Retina (tissue), 1 donor: ENCODE measurements at regions not wholly inside any gene's neighbourhood (a gene's known extent, or its start where the extent isn't known, plus 50 kb on each side); places are given as distances from the start of the nearest gene placed in this dataset.
"Not testable (repeated sequence)": the region's sequence is repeated elsewhere in the genome, so short reads cannot be mapped to it uniquely, and the experiment has no call there.

ENCODE experiments used
- DNase-seq: peaks from one replicate; pipeline ENCODE4 v3.0.0-alpha.2; 2016

- DNase-seq, result no peak
These were observed 247.1 kb downstream of the LRRC70 start for GRCh38 chr5:62825623-62826220.

DNA sequence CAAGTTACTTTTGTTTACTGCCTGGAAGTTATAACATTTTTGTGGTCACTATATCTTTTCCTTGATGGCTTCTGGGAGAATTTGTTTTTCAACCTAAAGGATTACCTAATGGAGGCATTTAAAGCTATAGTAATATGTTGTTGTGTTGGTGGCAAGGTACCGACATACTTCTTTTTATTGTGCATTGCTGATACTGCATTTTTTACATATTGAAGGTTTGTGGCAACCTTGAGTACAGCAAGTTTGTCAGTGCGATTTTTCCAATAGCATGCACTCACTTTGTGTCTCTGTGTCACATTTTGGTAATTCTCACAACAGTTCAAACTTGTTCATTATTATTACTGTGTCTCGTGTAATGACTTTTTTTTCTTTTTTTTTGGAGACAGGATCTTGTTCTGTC is 246.3 kb downstream of the LRRC70 start:
- no peak for DNase-seq

- not testable (repeated sequence) for DNase-seq
These were observed 238.4 kb downstream of the LRRC70 start for GRCh38 chr5:62817043-62817442.

DNA sequence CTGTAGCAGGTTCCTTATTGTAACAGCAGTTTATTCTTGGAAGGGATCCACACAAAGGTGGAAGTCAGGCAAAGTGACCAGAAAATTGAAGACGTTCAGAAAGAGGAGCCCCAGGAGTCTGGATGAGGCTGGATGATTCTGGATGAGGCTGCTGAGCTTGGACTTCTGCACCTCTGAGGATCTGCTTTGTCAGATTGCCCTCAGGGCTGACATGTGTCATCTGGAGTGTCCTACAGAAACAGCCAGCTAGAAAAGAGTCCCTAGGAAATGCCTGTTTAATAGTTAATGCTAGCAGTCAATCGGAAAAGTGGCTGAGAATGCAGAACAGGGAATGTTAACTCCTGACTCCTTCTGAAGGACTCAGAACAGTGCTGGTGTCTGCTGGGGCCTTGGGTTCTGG is 236.4 kb downstream of the LRRC70 start:
- DNase-seq, result peak; percentile 17

GRCh38 chr5:62812621-62813255 is 234.1 kb downstream of the LRRC70 start:
- DNase-seq, result no peak

DNA sequence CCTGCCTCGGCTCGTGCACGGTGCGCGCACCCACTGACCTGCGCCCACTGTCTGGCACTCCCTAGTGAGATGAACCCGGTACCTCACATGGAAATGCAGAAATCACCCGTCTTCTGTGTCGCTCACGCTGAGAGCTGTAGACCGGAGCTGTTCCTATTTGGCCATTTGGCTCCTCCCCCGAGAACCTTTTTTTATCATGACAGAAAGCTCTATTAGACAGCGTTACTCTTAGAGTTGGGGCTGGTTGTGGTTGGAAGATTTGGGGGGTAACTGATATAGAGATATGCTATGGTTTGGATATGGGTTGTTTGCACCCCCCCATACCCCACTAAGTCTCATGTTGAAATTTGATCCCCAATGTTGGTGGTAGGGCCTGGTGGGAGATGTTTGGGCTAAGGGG is 226.2 kb downstream of the LRRC70 start:
- DNase-seq, result not testable (repeated sequence)

GRCh38 chr5:62795926-62796325 is 217.3 kb downstream of the LRRC70 start:
- no peak for DNase-seq

DNA sequence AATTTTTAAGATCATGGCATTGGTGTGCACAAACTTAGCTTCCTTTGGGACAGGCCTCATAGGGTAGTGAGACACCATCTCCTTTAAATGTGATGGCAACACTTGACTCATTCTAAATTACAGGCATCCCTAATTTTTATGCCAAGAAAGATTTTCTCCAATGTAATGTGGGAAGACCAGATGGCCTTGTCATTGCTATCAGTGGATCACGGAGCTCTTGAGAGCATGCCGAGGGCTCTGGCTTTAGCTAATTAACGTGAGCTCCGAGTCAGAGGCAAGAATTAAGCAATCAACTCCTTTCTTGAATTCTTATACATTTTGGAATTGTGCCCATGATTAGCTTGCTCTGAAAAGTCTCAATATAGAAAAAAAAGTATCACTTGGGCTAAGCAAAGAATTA is 215.8 kb downstream of the LRRC70 start:
- DNase-seq, result no peak

- DNase-seq, result no peak
These were observed 212.4 kb downstream of the LRRC70 start for GRCh38 chr5:62791059-62791458.

DNA sequence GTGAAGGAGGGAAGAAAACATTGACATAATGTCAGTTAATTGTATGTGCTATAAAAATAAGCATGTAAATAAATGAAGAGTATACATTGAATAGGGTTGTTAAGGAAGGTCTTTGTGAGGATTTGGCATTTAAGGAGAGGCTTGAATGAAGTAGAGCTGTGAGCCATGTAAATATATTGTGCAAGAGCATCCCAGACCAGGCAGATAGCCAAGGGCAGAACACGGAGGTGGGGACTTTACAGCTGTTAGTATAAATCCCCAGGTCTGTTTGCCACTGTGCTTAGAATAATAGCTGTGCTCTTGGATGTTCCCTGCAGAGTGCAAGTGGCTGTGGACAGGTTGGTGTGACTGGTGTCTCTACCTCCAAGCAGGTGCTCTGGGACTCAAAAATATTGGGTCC is 211.7 kb downstream of the LRRC70 start:
- no peak for DNase-seq

- no peak for DNase-seq
These were observed 207.5 kb downstream of the LRRC70 start for GRCh38 chr5:62786099-62786498.

DNA sequence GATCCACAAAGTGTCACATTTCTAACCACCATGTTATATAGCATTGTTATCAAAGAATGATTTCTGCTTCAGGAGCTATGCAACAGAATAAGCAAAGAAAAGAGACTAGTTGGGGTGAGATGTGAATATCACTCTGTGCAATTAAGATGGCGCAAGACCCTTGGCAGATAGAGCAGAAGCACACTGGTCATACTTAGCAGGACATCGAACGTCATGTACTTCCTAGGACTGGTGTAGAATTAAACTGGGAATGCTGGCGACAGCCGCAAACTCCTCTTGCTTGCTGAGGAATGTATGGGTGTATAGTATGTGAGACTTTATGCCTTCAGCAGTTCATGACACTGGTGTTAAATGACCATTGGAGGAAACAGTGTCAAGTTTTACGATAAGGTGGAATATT is 207.0 kb downstream of the LRRC70 start:
- DNase-seq, result no peak

- DNase-seq, result no peak
These were observed 204.9 kb downstream of the LRRC70 start for GRCh38 chr5:62783374-62784057.

- DNase-seq, result no peak
These were observed 202.3 kb downstream of the LRRC70 start for GRCh38 chr5:62780888-62781287.

DNA sequence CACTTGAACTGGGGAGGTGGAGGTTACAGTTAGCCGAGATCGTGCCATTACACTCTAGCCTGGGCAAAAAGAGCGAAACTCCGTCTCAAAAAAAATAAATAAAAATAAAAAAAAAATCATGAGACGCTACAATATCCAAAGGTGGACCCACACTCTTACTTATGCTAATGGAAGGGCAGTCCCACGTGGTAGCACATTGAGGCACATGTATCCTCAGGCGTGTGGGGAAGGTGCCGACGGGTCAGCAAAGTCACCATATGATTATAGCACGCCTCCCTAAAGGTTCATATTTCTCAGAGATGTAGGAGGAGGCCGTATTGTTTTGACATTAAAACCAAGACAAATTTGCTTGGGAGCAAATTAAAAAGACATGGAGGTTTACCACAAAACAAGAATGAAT is 201.6 kb downstream of the LRRC70 start:
- DNase-seq, result no peak

DNA sequence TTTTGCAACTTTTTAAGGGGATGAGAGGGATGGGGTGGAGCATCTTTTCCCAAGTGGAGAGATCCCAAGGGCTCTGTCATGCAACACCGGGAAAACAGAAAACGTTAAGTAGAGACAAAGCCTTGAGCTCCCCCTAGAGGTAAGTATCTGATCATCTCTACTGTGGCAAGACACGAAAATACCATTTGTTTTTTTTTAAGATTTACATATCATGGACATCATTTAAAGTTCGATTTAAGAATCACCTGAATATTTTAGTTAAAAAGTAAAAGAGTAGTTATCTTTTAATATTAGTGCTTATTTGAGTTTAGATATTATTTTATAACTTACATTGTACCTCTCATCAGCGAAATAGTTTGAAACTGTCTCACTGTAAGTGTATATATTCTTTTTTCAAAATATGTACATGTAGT is 200.4 kb downstream of the LRRC70 start:
- DNase-seq, result peak; percentile 45

- no peak for DNase-seq
These were observed 199.8 kb downstream of the LRRC70 start for GRCh38 chr5:62778316-62779009.

DNA sequence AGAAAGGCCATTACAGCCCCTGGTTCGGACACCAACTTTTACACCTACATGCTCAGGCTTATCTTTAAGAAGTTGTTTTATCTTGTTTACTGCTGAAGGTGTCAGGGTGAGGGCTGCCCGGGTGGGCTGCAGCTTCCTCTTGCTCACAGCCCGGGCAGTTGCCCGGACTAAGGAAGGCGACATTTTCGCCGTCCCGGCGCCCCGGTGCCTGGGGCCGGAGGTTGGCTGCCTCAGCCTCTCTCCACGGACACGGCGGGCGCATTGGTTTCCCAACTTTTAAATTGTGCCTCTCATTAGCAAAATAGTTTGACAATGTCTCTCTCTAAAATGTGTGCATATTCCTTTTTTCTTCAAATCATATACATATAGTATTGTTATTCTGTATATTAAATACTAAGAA is 198.5 kb downstream of the LRRC70 start:
- DNase-seq, result not testable (repeated sequence)

DNA sequence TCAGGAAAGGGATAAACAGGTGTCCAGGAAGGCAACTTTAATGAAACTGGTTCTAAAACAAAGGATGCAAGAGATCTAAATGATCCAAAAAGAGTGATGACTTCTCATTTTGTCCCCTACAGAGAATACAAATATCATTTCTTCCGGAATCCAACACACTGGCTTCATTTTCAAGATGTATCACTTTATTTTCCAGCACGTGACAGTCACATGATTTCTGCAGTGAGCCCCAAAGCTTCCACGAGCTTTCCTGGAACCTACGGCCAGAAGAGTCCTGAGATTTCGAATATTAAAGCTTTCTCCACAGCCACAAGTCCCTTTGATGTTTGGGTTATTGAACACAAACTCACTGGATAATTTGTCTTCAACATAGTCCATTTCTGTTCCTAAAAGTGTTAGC is 198.0 kb downstream of the LRRC70 start:
- DNase-seq, result not testable (repeated sequence)

- no peak for DNase-seq
These were observed 194.8 kb downstream of the LRRC70 start for GRCh38 chr5:62773460-62773859.

- DNase-seq, result no peak
These were observed 192.7 kb downstream of the LRRC70 start for GRCh38 chr5:62771341-62771740.

GRCh38 chr5:62767650-62768049 is 189.0 kb downstream of the LRRC70 start:
- DNase-seq, result no peak

DNA sequence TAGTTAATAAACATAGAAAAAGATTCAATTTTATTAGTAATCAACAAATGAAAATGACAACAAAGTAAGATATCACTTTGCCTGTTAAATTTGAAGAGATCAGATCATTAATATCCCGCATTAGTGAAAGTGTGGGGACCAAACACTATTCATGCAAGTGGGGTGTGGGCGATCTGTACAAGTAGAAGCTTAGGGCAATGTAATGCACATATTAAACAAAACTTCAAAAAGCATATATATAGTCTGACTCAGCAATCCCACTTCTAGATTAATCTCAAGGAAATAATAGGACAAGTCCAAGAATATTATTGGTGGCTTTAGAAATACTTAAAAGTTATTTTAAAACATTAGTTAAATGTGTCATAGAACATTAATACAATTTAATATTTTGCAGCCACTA is 188.5 kb downstream of the LRRC70 start:
- DNase-seq, result no peak

- DNase-seq, result no peak
These were observed 183.9 kb downstream of the LRRC70 start for GRCh38 chr5:62762503-62762902.
